OCI-LY1 (cell line): ENCODE measurements at regions not wholly inside any gene's neighbourhood (a gene's known extent, or its start where the extent isn't known, plus 50 kb on each side); places are given as distances from the start of the nearest gene placed in this dataset.

ENCODE experiments used
- CTCF ChIP-seq: fragments of 200-600 bp; sonication (generic), shearing (Covaris generic); IDR thresholded peaks from 2 replicates; pipeline ENCODE4 v1.5.1; 2017; ENCODE audit warnings: mild to moderate bottlenecking, antibody characterized with exemption, low read length, moderate library complexity, mixed read lengths
- EZH2 ChIP-seq: fragments of 200-600 bp; sonication (generic), shearing (Covaris generic); IDR thresholded peaks from 2 replicates; pipeline ENCODE4 v1.8.0; 2017; ENCODE audit warnings: borderline replicate concordance, mixed run types, mild to moderate bottlenecking, antibody characterized with exemption, low read length, moderate library complexity, mixed read lengths

- TF ChIP-seq CTCF (no peak), EZH2 (no peak)
Measured at GRCh38 chr15:94083467-94084052, 147.8 kb upstream of the MCTP2 start.
